HL-60/S4 (cell line): ENCODE measurements at regions not wholly inside any gene's neighbourhood (a gene's known extent, or its start where the extent isn't known, plus 50 kb on each side); places are given as distances from the start of the nearest gene placed in this dataset.
"Not testable (repeated sequence)": the region's sequence is repeated elsewhere in the genome, so short reads cannot be mapped to it uniquely, and the experiment has no call there.

ENCODE experiments used
- in situ Hi-C: fragments of 300-500 bp; cut with MboI; formaldehyde crosslinking; loops from 2 replicates; pipeline ENCODE4 v1.14.3; 2022; ENCODE audit warnings: low sequenced_read_pairs

GRCh38 chr6:112503091-112503596 is 156.0 kb downstream of the RFPL4B start:
- in situ Hi-C loops, result no loop called here

GRCh38 chr6:112504621-112505020 is 157.5 kb downstream of the RFPL4B start:
- in situ Hi-C loops, result no loop called here

- in situ Hi-C loops, result no loop called here
These were observed 164.3 kb downstream of the RFPL4B start for GRCh38 chr6:112511441-112511840.

- in situ Hi-C loops, result no loop called here
These were observed 166.0 kb downstream of the RFPL4B start for GRCh38 chr6:112513175-112513574.

GRCh38 chr6:112522587-112522986 is 175.5 kb downstream of the RFPL4B start:
- in situ Hi-C loops, result no loop called here

- in situ Hi-C loops, result no loop called here
These were observed 176.9 kb downstream of the RFPL4B start for GRCh38 chr6:112524071-112524470.

- in situ Hi-C loops, result no loop called here
These were observed 178.6 kb downstream of the RFPL4B start for GRCh38 chr6:112525749-112526148.

- in situ Hi-C loops, result no loop called here
These were observed 179.5 kb downstream of the RFPL4B start for GRCh38 chr6:112526594-112526993.

- in situ Hi-C loops, result not testable (repeated sequence)
These were observed 181.2 kb downstream of the RFPL4B start for GRCh38 chr6:112528306-112528705.

- in situ Hi-C loops, result no loop called here
These were observed 188.7 kb downstream of the RFPL4B start for GRCh38 chr6:112535816-112536215.

GRCh38 chr6:112539355-112539754 is 192.2 kb downstream of the RFPL4B start:
- in situ Hi-C loops, result no loop called here

- in situ Hi-C loops, result not testable (repeated sequence)
These were observed 194.7 kb downstream of the RFPL4B start for GRCh38 chr6:112541847-112542246.

- in situ Hi-C loops, result not testable (repeated sequence)
These were observed 200.4 kb downstream of the RFPL4B start for GRCh38 chr6:112547321-112548085.

- in situ Hi-C loops, result no loop called here
These were observed 202.6 kb downstream of the RFPL4B start for GRCh38 chr6:112549749-112550148.

GRCh38 chr6:112557435-112557834 is 210.3 kb downstream of the RFPL4B start:
- in situ Hi-C loops, result no loop called here

GRCh38 chr6:112557961-112558360 is 210.8 kb downstream of the RFPL4B start:
- in situ Hi-C loops, result no loop called here

GRCh38 chr6:112560651-112561050 is 213.5 kb downstream of the RFPL4B start:
- in situ Hi-C loops, result no loop called here

GRCh38 chr6:112562301-112563231 is 215.4 kb downstream of the RFPL4B start:
- in situ Hi-C loops, result no loop called here

- in situ Hi-C loops, result no loop called here
These were observed 216.2 kb downstream of the RFPL4B start for GRCh38 chr6:112563368-112563767.

- in situ Hi-C loops, result no loop called here
These were observed 220.9 kb downstream of the RFPL4B start for GRCh38 chr6:112568066-112568465.

- in situ Hi-C loops, result no loop called here
These were observed 224.5 kb downstream of the RFPL4B start for GRCh38 chr6:112571488-112572270.
